ENCODE measurements at regions not wholly inside any gene's neighbourhood (a gene's known extent, or its start where the extent isn't known, plus 50 kb on each side); places are given as distances from the start of the nearest gene placed in this dataset.

- Histone ChIP-seq H3K27ac (no peak overlapping the region), H3K36me3 (no peaks in the 10 kb centered on the region), H3K4me1 (ENCODE audit: control insufficient read depth in 1 of 2, insufficient read depth in 1 of 2, low read depth in 1 of 2, low read length in 1 of 2) (no peaks in the 10 kb centered on the region), H3K27me3 (no peaks in the 10 kb centered on the region), H3K4me3 (ENCODE audit: low read depth in 1 of 2, low read length in 1 of 2) (no peak overlapping the region), H3K9me3 (no peaks in the 10 kb centered on the region)
- no peak for TF ChIP-seq CTCF (IDR thresholded peaks at IDR 0.05)
Measured at GRCh38 chr12:60967128-60967527, 1293.1 kb upstream of the USP15 start.

DNA sequence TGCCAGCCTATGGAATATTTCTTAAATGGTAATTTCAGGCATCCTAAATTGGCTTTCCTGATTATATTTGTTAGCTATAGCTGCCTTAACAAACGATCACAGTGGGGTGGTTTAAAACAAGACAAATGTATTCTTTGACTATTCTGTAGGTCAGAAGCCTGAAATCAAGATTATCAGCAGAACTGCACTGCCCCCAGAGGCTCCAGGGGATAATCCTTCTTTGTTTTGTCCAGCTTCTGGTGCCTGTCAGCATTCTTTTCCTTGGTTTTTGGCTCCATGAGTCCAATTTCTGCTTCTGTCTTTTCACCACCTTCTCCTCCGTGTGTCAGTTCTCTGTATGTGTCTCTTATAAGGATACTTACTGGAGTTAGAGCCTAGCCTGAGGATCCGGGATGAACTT lies 1282.2 kb upstream of the USP15 start:
- Histone ChIP-seq H3K9me3 (no peaks in the 10 kb centered on the region), H3K4me1 (ENCODE audit: control insufficient read depth in 1 of 2, insufficient read depth in 1 of 2, low read depth in 1 of 2, low read length in 1 of 2) (no peaks in the 10 kb centered on the region), H3K36me3 (no peaks in the 10 kb centered on the region), H3K27me3 (no peaks in the 10 kb centered on the region), H3K27ac (no peak overlapping the region), H3K4me3 (ENCODE audit: low read depth in 1 of 2, low read length in 1 of 2) (no peak overlapping the region)
- no peak for TF ChIP-seq CTCF (IDR thresholded peaks at IDR 0.05)

GRCh38 chr12:60980558-60980957 lies 1279.6 kb upstream of the USP15 start:
- Histone ChIP-seq H3K4me1 (ENCODE audit: control insufficient read depth in 1 of 2, insufficient read depth in 1 of 2, low read depth in 1 of 2, low read length in 1 of 2) (no peaks in the 10 kb centered on the region), H3K36me3 (no peaks in the 10 kb centered on the region), H3K9me3 (no peaks in the 10 kb centered on the region), H3K27ac (no peak overlapping the region), H3K27me3 (no peaks in the 10 kb centered on the region), H3K4me3 (ENCODE audit: low read depth in 1 of 2, low read length in 1 of 2) (no peak overlapping the region)
- no peak for TF ChIP-seq CTCF (IDR thresholded peaks at IDR 0.05)

DNA sequence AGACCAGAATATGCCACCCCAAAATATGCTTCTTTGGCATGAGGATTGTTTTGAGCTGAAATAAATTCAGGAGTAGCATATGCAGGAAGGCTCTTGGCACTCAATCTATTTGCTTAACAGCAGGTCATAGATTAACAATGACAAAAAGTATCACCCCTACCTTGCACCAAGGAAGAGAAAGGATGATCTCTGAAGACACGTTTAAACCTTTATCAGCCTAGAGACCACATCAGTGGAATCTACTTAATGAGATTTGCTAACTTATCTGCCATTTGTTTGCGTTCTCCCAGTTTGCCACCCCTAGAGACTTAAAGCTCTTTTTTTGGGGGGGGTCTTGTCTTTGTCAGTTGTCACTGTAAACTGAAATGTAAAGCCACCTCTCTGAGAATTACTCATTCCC lies 1278.7 kb upstream of the USP15 start:
- no peak for TF ChIP-seq CTCF (IDR thresholded peaks at IDR 0.05)
- H3K4me3 ChIP-seq (ENCODE audit: low read depth in 1 of 2, low read length in 1 of 2): no peak overlapping the region
- H3K27ac ChIP-seq: no peak overlapping the region
- H3K9me3 ChIP-seq: no peaks in the 10 kb centered on the region
- no peaks in the 10 kb centered on the region for H3K36me3 ChIP-seq
- H3K4me1 ChIP-seq (ENCODE audit: control insufficient read depth in 1 of 2, insufficient read depth in 1 of 2, low read depth in 1 of 2, low read length in 1 of 2): no peaks in the 10 kb centered on the region
- H3K27me3 ChIP-seq: no peaks in the 10 kb centered on the region

GRCh38 chr12:60992087-60992486 lies 1268.1 kb upstream of the USP15 start:
- no peak for TF ChIP-seq CTCF (IDR thresholded peaks at IDR 0.05)
- no peaks in the 10 kb centered on the region for H3K9me3 ChIP-seq
- H3K4me3 ChIP-seq (ENCODE audit: low read depth in 1 of 2, low read length in 1 of 2): no peak overlapping the region
- no peaks in the 10 kb centered on the region for H3K27me3 ChIP-seq
- H3K4me1 ChIP-seq (ENCODE audit: control insufficient read depth in 1 of 2, insufficient read depth in 1 of 2, low read depth in 1 of 2, low read length in 1 of 2): no peaks in the 10 kb centered on the region
- no peaks in the 10 kb centered on the region for H3K36me3 ChIP-seq
- no peak overlapping the region for H3K27ac ChIP-seq

DNA sequence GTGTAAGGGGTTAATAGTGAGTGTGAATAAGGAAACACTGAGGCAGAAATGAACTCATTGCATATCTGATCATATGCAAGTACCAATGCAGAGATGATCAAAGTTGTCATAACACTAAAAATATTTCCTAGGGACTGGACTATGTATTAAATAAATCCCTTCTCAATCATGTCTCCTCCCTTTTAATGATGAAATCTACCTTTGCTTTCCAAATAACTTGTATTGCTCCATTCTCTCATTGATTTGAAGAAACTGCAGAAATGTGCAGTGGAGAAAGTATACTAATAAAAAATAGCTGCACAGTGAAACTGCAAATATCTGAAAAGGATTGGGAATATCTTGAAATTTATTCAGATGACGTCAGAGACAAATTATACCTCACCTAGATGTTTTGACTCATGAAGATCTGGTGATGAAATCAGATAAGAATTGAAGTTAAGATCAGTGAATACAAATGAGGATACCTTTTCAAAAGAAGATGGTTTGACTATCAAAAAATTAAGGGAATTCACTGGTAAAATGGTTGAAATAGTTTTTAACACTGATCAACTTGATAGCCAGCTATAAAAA lies 1264.9 kb upstream of the USP15 start:
- H3K4me1 ChIP-seq (ENCODE audit: control insufficient read depth in 1 of 2, insufficient read depth in 1 of 2, low read depth in 1 of 2, low read length in 1 of 2): no peaks in the 10 kb centered on the region
- no peak for TF ChIP-seq CTCF (IDR thresholded peaks at IDR 0.05)
- no peaks in the 10 kb centered on the region for H3K27me3 ChIP-seq
- no peaks in the 10 kb centered on the region for H3K9me3 ChIP-seq
- no peak overlapping the region for H3K4me3 ChIP-seq (ENCODE audit: low read depth in 1 of 2, low read length in 1 of 2)
- no peaks in the 10 kb centered on the region for H3K36me3 ChIP-seq
- no peak overlapping the region for H3K27ac ChIP-seq

All from neutrophil (primary cell).